A673 (cell line): ENCODE measurements at regions not wholly inside any gene's neighbourhood (a gene's known extent, or its start where the extent isn't known, plus 50 kb on each side); places are given as distances from the start of the nearest gene placed in this dataset.
A peak's percentile ranks its signal among the peaks of the same experiment; 100 is the strongest.

Experiments
- CTCF ChIP-seq: fragments of 300-800, 200-600 bp; sonication (generic); conservative IDR thresholded peaks from 2 replicates; pipeline ENCODE4 v1.5.1; 2017; ENCODE audit warnings: low read depth, mild to moderate bottlenecking, antibody characterized with exemption, low read length, moderate library complexity, mixed read lengths
- EZH2 ChIP-seq: fragments of 200-600 bp; sonication (generic); IDR thresholded peaks from 2 replicates; pipeline ENCODE4 v1.6.1; 2017; ENCODE audit warnings: borderline replicate concordance, low read depth, mild to moderate bottlenecking, mixed read lengths, antibody characterized with exemption, low read length; ENCODE audit not compliant: poor library complexity, severe bottlenecking

GRCh38 chr4:170990989-170991589, 822.1 kb upstream of the GALNTL6 start:
- TF ChIP-seq CTCF: peak; percentile 59
- TF ChIP-seq EZH2: no peak
